ENCODE measurements at regions not wholly inside any gene's neighbourhood (a gene's known extent, or its start where the extent isn't known, plus 50 kb on each side); places are given as distances from the start of the nearest gene placed in this dataset.

GRCh38 chr6:90900034-90900433, 313.2 kb upstream of the MAP3K7 start:
- no peak overlapping the region for H2BK120ac ChIP-seq (replicated peaks; ENCODE audit: low read depth, low read length)
- H4K5ac ChIP-seq (ENCODE audit: insufficient read length, low read depth, low read length): no peak overlapping the region
- H3K9ac ChIP-seq (replicated peaks in 1 of 4; ENCODE audit: extremely low read depth in 1 of 4, low read depth in 3 of 4, low read length in 3 of 4): no peak overlapping the region
- no peak overlapping the region for H2BK5ac ChIP-seq (ENCODE audit: low read depth, low read length)
- no peak overlapping the region for H3K27ac ChIP-seq (ENCODE audit: low read depth, low read length)
- no peak overlapping the region for H3K18ac ChIP-seq (ENCODE audit: extremely low read depth, low read length)
- H2BK15ac ChIP-seq (ENCODE audit: low read length): no peak overlapping the region
- no peak overlapping the region for H2AK5ac ChIP-seq (ENCODE audit: low read depth, low read length)
- ChIA-PET POLR2A (ENCODE audit: partially characterized antibody) (no interaction called here), CTCF (ENCODE audit: partially characterized antibody) (interaction anchor here (1.5 kb wide), 1 partner anchor 40 kb away, joined by 6 read pairs; no protein-coding TSS in a partner anchor)
- no peak overlapping the region for H2BK12ac ChIP-seq (ENCODE audit: low read depth, low read length)
- no peaks in the 10 kb centered on the region for H3K79me2 ChIP-seq (ENCODE audit: control insufficient read depth in 1 of 2, insufficient read depth in 2 of 2, low read length in 2 of 2)
- DNase-seq (ENCODE audit: low read depth in 1 of 2, low spot score in 2 of 2) (no peak), FAIRE-seq (no peak)
- no peaks in the 10 kb centered on the region for H3K23me2 ChIP-seq (ENCODE audit: low read depth, low read length)
- no peak overlapping the region for H3K4ac ChIP-seq (replicated peaks; ENCODE audit: insufficient read length, low read depth, low read length)
- no peaks in the 10 kb centered on the region for H4K20me1 ChIP-seq (replicated peaks in 1 of 2; ENCODE audit: control insufficient read depth in 1 of 2, insufficient read depth in 2 of 2, low read length in 2 of 2)
- H3K4me1 ChIP-seq (replicated peaks in 1 of 4; ENCODE audit: control insufficient read depth in 3 of 4, insufficient read depth in 4 of 4, low read length in 3 of 4): no peaks in the 10 kb centered on the region
- no peaks in the 10 kb centered on the region for H3K27me3 ChIP-seq (replicated peaks in 1 of 4; ENCODE audit: control insufficient read depth in 3 of 4, extremely low read depth in 1 of 4, insufficient read depth in 3 of 4, low read length in 3 of 4)
- H3K56ac ChIP-seq (replicated peaks; ENCODE audit: insufficient read length, low read depth, low read length): no peak overlapping the region
- no peak overlapping the region for H2BK20ac ChIP-seq (ENCODE audit: low read length)
- WGBS, 2 experiments (ENCODE audit: extremely low coverage in 1 of 2, insufficient coverage in 1 of 2, insufficient read length in 1 of 2, insufficient replicate concordance in 2 of 2, low coverage in 1 of 2, low lambda C conversion rate in 2 of 2, missing lambda C conversion rate in 1 of 2): 76% methylated on average over 2 of the region's 2 CpGs; no CpG with 5 or more reads in 1 of the 2 experiments
- H3K36me3 ChIP-seq (ENCODE audit: control insufficient read depth in 2 of 4, insufficient read depth in 4 of 4, low read length in 3 of 4): no peaks in the 10 kb centered on the region; a peak in 1 of 8 replicates
- no peak overlapping the region for H3K4me2 ChIP-seq (ENCODE audit: insufficient read depth in 1 of 2, low read depth in 2 of 2, low read length in 2 of 2)
- no peak overlapping the region for H4K91ac ChIP-seq (replicated peaks; ENCODE audit: insufficient read length, low read length)
- no peak overlapping the region for H4K8ac ChIP-seq (ENCODE audit: extremely low read depth, insufficient read depth, low read length)
- H2AFZ ChIP-seq (ENCODE audit: low read length): no peak overlapping the region
- H3K4me3 ChIP-seq (ENCODE audit: extremely low read depth in 1 of 4, insufficient read depth in 2 of 4, low read depth in 3 of 4, low read length in 4 of 4): no peak overlapping the region
- no peaks in the 10 kb centered on the region for H3K79me1 ChIP-seq (ENCODE audit: low read depth, low read length)
- no peak overlapping the region for H3K23ac ChIP-seq (ENCODE audit: insufficient read length)
- no peak overlapping the region for H3K14ac ChIP-seq (ENCODE audit: insufficient read length)
- H3K9me3 ChIP-seq (ENCODE audit: insufficient read depth in 2 of 2, low read depth in 1 of 2, low read length in 1 of 2): no peaks in the 10 kb centered on the region
- TF ChIP-seq CEBPB (IDR thresholded peaks at IDR 0.05; ENCODE audit: low read depth, low read length) (no peak), CBX5 (IDR thresholded peaks at IDR 0.05; ENCODE audit: low read depth, low read length) (no peak), BCL11A (IDR thresholded peaks at IDR 0.05; ENCODE audit: low read depth in 2 of 2, low read length in 2 of 2) (no peak), FOSL1 (IDR thresholded peaks at IDR 0.05; ENCODE audit: insufficient read depth, low read depth, low read length) (no peak), USF2 (IDR thresholded peaks at IDR 0.05; ENCODE audit: low read length) (no peak), RBBP5 (IDR thresholded peaks at IDR 0.05; ENCODE audit: borderline replicate concordance, low read depth, low read length) (no peak), SP4 (IDR thresholded peaks at IDR 0.05; ENCODE audit: low read length) (no peak), SRF (IDR thresholded peaks at IDR 0.05; ENCODE audit: low read depth, low read length) (no peak), TBP (IDR thresholded peaks at IDR 0.05; ENCODE audit: low read depth, low read length) (no peak), TAF1 (IDR thresholded peaks at IDR 0.05; ENCODE audit: low read depth, low read length) (no peak), SIX5 (IDR thresholded peaks at IDR 0.05; ENCODE audit: low read depth, low read length) (no peak), KDM4A (IDR thresholded peaks at IDR 0.05; ENCODE audit: low read depth, low read length, severe bottlenecking) (no peak), BRCA1 (IDR thresholded peaks at IDR 0.05; ENCODE audit: low read depth, low read length) (no peak), ZNF274 (IDR thresholded peaks at IDR 0.05; ENCODE audit: borderline replicate concordance, extremely low read depth, low read length) (no peak), POLR2AphosphoS5 (IDR thresholded peaks at IDR 0.05; ENCODE audit: low read depth, low read length) (no peak), KDM1A (IDR thresholded peaks at IDR 0.05; ENCODE audit: borderline replicate concordance, low read length) (no peak)

All from H1 (cell line).